GM12878 (cell line): ENCODE measurements at regions not wholly inside any gene's neighbourhood (a gene's known extent, or its start where the extent isn't known, plus 50 kb on each side); places are given as distances from the start of the nearest gene placed in this dataset.

ENCODE experiments used
- ATAC-seq: fragments of 200-7000 bp; cut with Tn5 transposase; 3 replicates; pipeline ENCODE4 v1.9.1; 2020; ENCODE audit warnings: mild to moderate bottlenecking, moderate library complexity
- BruUV-seq: library from RNA; stranded (reverse); fragments of 400-500 nt; replicated peaks from 2 replicates; lab custom pipeline; 2021; lab: Mats Ljungman, UMichigan
- CTCF ChIA-PET: fragments of 300-600 bp; sonication (Branson Sonifier 250); formaldehyde crosslinking; extraction: SDS; loops from one replicate; lab custom pipeline; 2021; ENCODE audit warnings: inconsistent platforms; lab: Yijun Ruan, JAX
- POLR2A ChIA-PET: fragments of 350-600 bp; formaldehyde crosslinking; extraction: SDS; loops from one replicate; lab custom pipeline; 2021; ENCODE audit warnings: inconsistent platforms; lab: Charles Lee
- RAD21 ChIA-PET: fragments of 300-600 bp; sonication (Branson Sonifier 250); formaldehyde crosslinking; loops from one replicate; lab custom pipeline; 2023; ENCODE audit warnings: antibody characterized with exemption; ENCODE audit not compliant: unreplicated experiment; lab: Charles Lee
- SMC1A ChIA-PET: fragments of 300-600 bp; sonication (Branson Sonifier 250); formaldehyde crosslinking; loops from one replicate; lab custom pipeline; 2023; ENCODE audit not compliant: unreplicated experiment, uncharacterized antibody; lab: Charles Lee
- DNase-seq: peaks from one replicate; pipeline ENCODE4 v3.0.0-alpha.2; 2011; ENCODE audit warnings: low read depth, low spot score
- FAIRE-seq: peaks from 3 replicates; lab custom pipeline; 2011; peaks lifted over from hg19 to GRCh38; lab: Jason Lieb, UNC
- H2AFZ ChIP-seq: 2 replicates; pipeline ENCODE4 v1.6.0; 2011; ENCODE audit warnings: low read depth, low read length, control low read depth; ENCODE audit not compliant: control insufficient read depth
- H3K27ac ChIP-seq: 2 replicates; pipeline ENCODE4 v1.5.1; 2011; ENCODE audit warnings: control low read depth; ENCODE audit not compliant: control insufficient read depth, insufficient read depth
- H3K27me3 ChIP-seq, 2 experiments: replicated peaks in 1 of 2; 2 replicates each; pipeline versions ENCODE4 v1.6.0 to v1.6.1; 2011; ENCODE audit warnings: low read length in 1 of 2; ENCODE audit not compliant: control insufficient read depth in 2 of 2, insufficient read depth in 2 of 2
- H3K36me3 ChIP-seq, 2 experiments: 2 replicates each; pipeline ENCODE4 v1.5.1; 2011; ENCODE audit warnings: low read length in 1 of 2; ENCODE audit not compliant: control insufficient read depth in 2 of 2, insufficient read depth in 2 of 2
- H3K4me1 ChIP-seq: 2 replicates; pipeline ENCODE4 v1.6.1; 2011; ENCODE audit warnings: mild to moderate bottlenecking, low read length, moderate library complexity, mixed read lengths; ENCODE audit not compliant: control insufficient read depth, insufficient read depth
- H3K4me2 ChIP-seq: 2 replicates; pipeline ENCODE4 v1.6.0; 2011; ENCODE audit warnings: control low read depth; ENCODE audit not compliant: control insufficient read depth, insufficient read depth
- H3K4me3 ChIP-seq: fragments of 200-600 bp; sonication (generic); 2 replicates; pipeline ENCODE4 v1.5.1; 2016
- H3K79me2 ChIP-seq: 2 replicates; pipeline ENCODE4 v1.6.0; 2011; ENCODE audit warnings: low read length; ENCODE audit not compliant: control insufficient read depth, insufficient read depth
- H3K9ac ChIP-seq: 2 replicates; pipeline ENCODE4 v1.8.0; 2011; ENCODE audit warnings: low read length, control low read depth, mixed read lengths; ENCODE audit not compliant: control insufficient read depth, insufficient read depth
- H3K9me3 ChIP-seq: replicated peaks from 3 replicates; pipeline ENCODE4 v1.5.1; 2011; ENCODE audit warnings: mild to moderate bottlenecking, low read length; ENCODE audit not compliant: control insufficient read depth, insufficient read depth
- H4K20me1 ChIP-seq: 2 replicates; pipeline ENCODE4 v1.6.0; 2011; ENCODE audit not compliant: control insufficient read depth, insufficient read depth
- EP300 ChIP-seq, 2 experiments: fragments of 150-350 bp in 1 of 2; IDR thresholded peaks; 2 replicates each; pipeline ENCODE4 v1.6.1; 2011 to 2012; ENCODE audit warnings: low read depth in 2 of 2, low read length in 2 of 2, borderline replicate concordance in 1 of 2, improper control_type of control experiment in 1 of 2, inconsistent platforms in 1 of 2; ENCODE audit not compliant: control insufficient read depth in 1 of 2
- IRF4 ChIP-seq: IDR thresholded peaks from 2 replicates; pipeline ENCODE4 v1.6.1; 2011; ENCODE audit warnings: low read depth, low read length
- KDM1A ChIP-seq: fragments of 200-600 bp; sonication (generic); IDR thresholded peaks from 2 replicates; pipeline ENCODE4 v1.6.1; 2016; ENCODE audit warnings: borderline replicate concordance
- MTA2 ChIP-seq: fragments of 450-650 bp; IDR thresholded peaks from 2 replicates; pipeline ENCODE4 v1.6.1; 2016; ENCODE audit warnings: low read depth, mild to moderate bottlenecking, moderate library complexity
- MXI1 ChIP-seq: fragments of 150-350 bp; IDR thresholded peaks from 2 replicates; pipeline ENCODE4 v1.6.1; 2011; ENCODE audit warnings: low read depth, mild to moderate bottlenecking, inconsistent platforms, low read length, improper control_type of control experiment
- PKNOX1 ChIP-seq: fragments of 450-650 bp; IDR thresholded peaks from 2 replicates; pipeline ENCODE4 v1.6.1; 2016; ENCODE audit warnings: mild to moderate bottlenecking
- PML ChIP-seq: IDR thresholded peaks from 2 replicates; pipeline ENCODE4 v1.6.1; 2012; ENCODE audit warnings: low read length, inconsistent platforms
- PRDM15 ChIP-seq: fragments of 450-650 bp; formaldehyde crosslinking; IDR thresholded peaks from 2 replicates; pipeline ENCODE4 v1.4.0; 2020; ENCODE audit warnings: mild to moderate bottlenecking, moderate library complexity
- RCOR1 ChIP-seq: conservative IDR thresholded peaks from 2 replicates; pipeline ENCODE4 v1.6.1; 2012; ENCODE audit warnings: low read depth, low read length, improper control_type of control experiment
- SRF ChIP-seq, 2 experiments: IDR thresholded peaks; 2 replicates each; pipeline ENCODE4 v1.6.1; 2011; ENCODE audit warnings: low read depth in 2 of 2, low read length in 2 of 2, mild to moderate bottlenecking in 1 of 2, moderate library complexity in 1 of 2
- USF1 ChIP-seq: IDR thresholded peaks from 2 replicates; pipeline ENCODE4 v1.6.1; 2011; ENCODE audit warnings: borderline replicate concordance, low read depth, mild to moderate bottlenecking, moderate library complexity, mixed read lengths, low read length; ENCODE audit not compliant: insufficient read depth; ENCODE audit errors: extremely low read length
- WRNIP1 ChIP-seq: IDR thresholded peaks from 2 replicates; pipeline ENCODE4 v1.6.1; 2011; ENCODE audit warnings: low read depth, low read length, improper control_type of control experiment, borderline replicate concordance
- ZNF274 ChIP-seq: IDR thresholded peaks from one replicate; pipeline ENCODE4 v1.8.0; 2011; ENCODE audit not compliant: insufficient read length, insufficient read depth
- ZNF592 ChIP-seq: fragments of 450-650 bp; IDR thresholded peaks from 2 replicates; pipeline ENCODE4 v1.6.1; 2017; ENCODE audit warnings: mild to moderate bottlenecking, moderate library complexity
- WGBS: methylation state at CpG from one replicate; pipeline ENCODE4 v1.1.6; 2016; ENCODE audit warnings: low lambda C conversion rate; ENCODE audit not compliant: insufficient replicate concordance, insufficient coverage; ENCODE audit errors: missing lambda C conversion rate; 5-methylcytosine and 5-hydroxymethylcytosine counted together
- in situ Hi-C: fragments of 300-500 bp; cut with MboI; formaldehyde crosslinking; loops from 9 replicates; pipeline ENCODE4 v1.14.3; 2018; ENCODE audit warnings: mixed read lengths
- intact Hi-C: fragments of 100-400 bp; cut with micrococcal nuclease; formaldehyde crosslinking; loops from one replicate; pipeline ENCODE4 v1.14.2; 2022; ENCODE audit not compliant: unreplicated experiment

GRCh38 chr6:168890981-168891365 is 362.7 kb downstream of the THBS2 start:
- no peaks in the 10 kb centered on the region for H3K9me3 ChIP-seq
- POLR2A ChIA-PET, result no interaction called here
- H3K36me3 ChIP-seq, result no peaks in the 10 kb centered on the region
- H3K4me1 ChIP-seq, result no peaks in the 10 kb centered on the region
- SMC1A ChIA-PET, result no interaction called here
- H3K27ac ChIP-seq, result no peak overlapping the region
- DNase-seq (no peak), ATAC-seq (no peak), FAIRE-seq (no peak)
- H2AFZ ChIP-seq, result no peak overlapping the region
- intact Hi-C loops, result no loop called here
- CTCF ChIA-PET, result no interaction called here
- no peak overlapping the region for H3K4me3 ChIP-seq
- no TSS peak for BruUV-seq
- RAD21 ChIA-PET, result no interaction called here
- no peak overlapping the region for H3K9ac ChIP-seq
- no peak overlapping the region for H3K4me2 ChIP-seq
- 0% methylated on average over 3 of the region's 3 CpGs for WGBS
- no peaks in the 10 kb centered on the region for H4K20me1 ChIP-seq
- H3K79me2 ChIP-seq, result no peaks in the 10 kb centered on the region
- H3K27me3 ChIP-seq, result no peaks in the 10 kb centered on the region
- in situ Hi-C loops, result loop anchor here (5.0 kb wide), 1 partner anchor 1636 kb away; no protein-coding TSS in a partner anchor
- TF ChIP-seq IRF4 (no peak), KDM1A (no peak), PKNOX1 (no peak), MXI1 (no peak), USF1 (no peak), ZNF592 (no peak), SRF (IDR thresholded peaks at IDR 0.05; ENCODE audit: low read depth in 2 of 2, low read length in 2 of 2) (no peak), PRDM15 (CRISPR knock-in tag) (no peak), ZNF274 (no peak), WRNIP1 (no peak), RCOR1 (no peak), PML (no peak), EP300 (IDR thresholded peaks at IDR 0.05; ENCODE audit: borderline replicate concordance in 1 of 2, control insufficient read depth in 1 of 2, low read depth in 2 of 2, low read length in 2 of 2) (no peak), MTA2 (no peak)
